NB4 (cell line): ENCODE measurements at regions not wholly inside any gene's neighbourhood (a gene's known extent, or its start where the extent isn't known, plus 50 kb on each side); places are given as distances from the start of the nearest gene placed in this dataset.
A peak's percentile ranks its signal among the peaks of the same experiment; 100 is the strongest.
"Not testable (repeated sequence)": the region's sequence is repeated elsewhere in the genome, so short reads cannot be mapped to it uniquely, and the experiment has no call there.

Experiments
- DNase-seq: peaks from one replicate; pipeline ENCODE4 v3.0.0; 2010; ENCODE audit warnings: low read depth
- H3K4me3 ChIP-seq: one replicate; pipeline ENCODE4 v1.5.1; 2011; ENCODE audit warnings: mild to moderate bottlenecking, low read depth, low read length, moderate library complexity
- CTCF ChIP-seq: IDR thresholded peaks from one replicate; pipeline ENCODE4 v1.5.1; 2012; ENCODE audit warnings: low read depth, low read length
- MYC ChIP-seq: IDR thresholded peaks from 2 replicates; pipeline ENCODE4 v1.6.1; 2011; ENCODE audit warnings: low read depth, low read length
- POLR2A ChIP-seq: IDR thresholded peaks from 2 replicates; pipeline ENCODE4 v1.6.1; 2011; ENCODE audit warnings: mild to moderate bottlenecking; ENCODE audit not compliant: insufficient read length; ENCODE audit errors: extremely low read depth
- TF ChIP-seq, protein P1 (sequence below): IDR thresholded peaks from 2 replicates; pipeline ENCODE4 v1.6.1; 2011; ENCODE audit warnings: low read depth, low read length

DNA sequence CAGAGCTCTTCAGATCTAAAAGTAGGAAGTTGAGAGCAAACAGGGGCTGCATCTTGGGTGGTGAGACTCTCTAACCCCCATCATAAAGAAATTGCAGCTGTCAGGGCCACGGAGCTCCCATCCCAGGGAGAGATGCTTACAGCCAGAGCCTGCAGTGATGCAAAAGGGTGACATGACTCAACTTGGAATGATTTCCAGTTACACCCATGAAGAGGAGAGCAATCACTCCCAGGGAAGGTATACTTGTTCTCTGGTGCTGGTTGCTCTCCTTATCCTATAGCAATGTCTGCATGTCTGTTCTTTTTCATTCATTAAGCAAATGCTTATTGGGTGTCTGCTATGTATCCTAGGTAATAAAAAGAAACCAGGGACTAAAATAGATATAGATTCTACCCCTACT lies 228.0 kb downstream of the RAB11FIP2 start:
- H3K4me3 ChIP-seq = no peak overlapping the region
- no peak for DNase-seq
- no peak for TF ChIP-seq CTCF
- no peak for TF ChIP-seq POLR2A
- no peak for TF ChIP-seq MYC
- TF ChIP-seq, protein P1, sequence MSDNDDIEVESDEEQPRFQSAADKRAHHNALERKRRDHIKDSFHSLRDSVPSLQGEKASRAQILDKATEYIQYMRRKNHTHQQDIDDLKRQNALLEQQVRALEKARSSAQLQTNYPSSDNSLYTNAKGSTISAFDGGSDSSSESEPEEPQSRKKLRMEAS = no peak

DNA sequence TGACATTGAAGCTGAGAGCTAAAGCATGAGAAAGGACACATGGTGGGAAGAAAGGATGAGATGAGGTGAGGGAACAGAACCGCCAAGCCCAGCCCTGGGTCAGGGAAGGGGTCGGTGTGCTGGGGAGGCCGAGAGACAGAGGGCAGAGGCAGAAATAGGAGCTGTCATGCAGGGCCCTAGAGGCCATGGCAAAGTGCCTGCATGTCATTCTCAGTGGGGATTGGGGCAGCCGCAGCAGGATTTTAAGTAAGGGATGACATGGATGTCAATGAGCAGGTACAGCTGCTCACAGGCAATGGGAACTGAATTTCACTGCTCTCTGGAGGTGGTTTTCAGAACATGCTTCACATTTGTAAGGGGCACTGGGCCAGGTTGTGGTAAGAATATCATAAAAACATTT lies 227.4 kb downstream of the RAB11FIP2 start:
- H3K4me3 ChIP-seq = no peak overlapping the region
- no peak for DNase-seq
- TF ChIP-seq, protein P1 = no peak
- TF ChIP-seq CTCF (no peak), MYC (no peak), POLR2A (no peak)

DNA sequence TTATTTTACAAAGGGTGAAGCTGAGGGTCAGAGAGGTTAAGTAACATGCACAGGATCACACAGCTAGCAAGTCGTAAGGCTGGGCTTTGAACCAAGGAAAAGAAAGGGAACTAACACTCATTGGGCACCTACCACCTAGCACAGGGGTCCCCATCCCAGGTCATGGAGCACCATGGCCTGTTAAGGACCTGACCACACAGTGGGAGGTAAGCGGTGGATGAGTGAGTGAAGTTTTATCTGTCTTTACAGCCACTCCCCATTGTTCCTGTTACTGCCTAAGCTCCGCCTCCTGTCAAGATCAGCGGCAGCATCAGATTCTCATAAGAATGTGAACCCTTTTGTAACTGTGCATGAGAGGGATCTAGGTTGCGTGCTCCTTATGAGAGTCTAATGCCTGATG lies 222.8 kb downstream of the RAB11FIP2 start:
- no peak for TF ChIP-seq MYC
- no peak for TF ChIP-seq POLR2A
- no peak for TF ChIP-seq CTCF
- TF ChIP-seq, protein P1 = no peak
- H3K4me3 ChIP-seq = no peak overlapping the region
- no peak for DNase-seq

GRCh38 chr10:117830205-117830604 lies 216.5 kb downstream of the RAB11FIP2 start:
- TF ChIP-seq, protein P1 = no peak
- TF ChIP-seq POLR2A (no peak), CTCF (no peak), MYC (no peak)
- DNase-seq = no peak
- no peak overlapping the region for H3K4me3 ChIP-seq

GRCh38 chr10:117830787-117831212 lies 215.9 kb downstream of the RAB11FIP2 start:
- TF ChIP-seq, protein P1 = no peak
- TF ChIP-seq CTCF (no peak), MYC (no peak), POLR2A (no peak)
- DNase-seq = no peak
- H3K4me3 ChIP-seq = no peak overlapping the region

DNA sequence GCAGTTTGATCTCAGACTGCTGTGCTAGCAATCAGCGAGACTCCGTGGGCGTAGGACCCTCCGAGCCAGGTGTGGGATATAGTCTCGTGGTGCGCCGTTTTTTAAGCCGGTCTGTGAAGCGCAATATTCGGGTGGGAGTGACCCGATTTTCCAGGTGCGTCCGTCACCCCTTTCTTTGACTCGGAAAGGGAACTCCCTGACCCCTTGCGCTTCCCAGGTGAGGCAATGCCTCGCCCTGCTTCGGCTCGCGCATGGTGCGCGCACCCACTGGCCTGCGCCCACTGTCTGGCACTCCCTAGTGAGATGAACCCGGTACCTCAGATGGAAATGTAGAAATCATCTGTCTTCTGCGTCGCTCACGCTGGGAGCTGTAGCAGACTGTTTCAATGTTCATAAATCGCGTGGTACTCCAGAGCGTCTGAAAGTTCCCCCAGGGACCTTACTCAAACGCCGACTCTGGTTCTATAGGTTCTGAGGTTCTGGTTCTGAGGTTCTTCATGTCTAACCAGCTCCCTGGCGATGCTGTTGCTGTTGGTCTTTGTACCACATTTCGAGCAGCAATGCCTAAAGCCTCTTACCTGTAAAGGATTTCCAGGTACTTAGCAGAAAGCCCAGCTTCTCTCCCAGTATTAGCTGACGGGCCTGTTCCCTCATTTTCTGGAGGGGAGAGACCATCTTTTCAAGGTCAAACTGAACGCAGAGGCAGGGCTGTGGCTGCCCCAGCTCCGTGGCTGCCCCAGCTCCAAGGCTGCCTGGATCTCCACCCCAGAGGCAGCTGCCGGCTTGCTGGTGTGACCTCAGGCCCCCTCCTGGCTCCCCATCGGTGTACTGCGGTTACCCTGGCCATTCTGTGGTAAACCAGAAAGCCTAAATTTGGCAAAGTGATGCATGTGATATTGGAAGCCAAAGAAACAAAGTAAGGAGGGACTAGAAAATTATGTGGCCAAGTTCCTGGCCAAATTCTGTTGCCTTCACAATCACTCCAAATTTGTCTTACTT lies 207.9 kb downstream of the RAB11FIP2 start:
- peak; percentile 8 for DNase-seq
- not testable (repeated sequence) for H3K4me3 ChIP-seq

DNA sequence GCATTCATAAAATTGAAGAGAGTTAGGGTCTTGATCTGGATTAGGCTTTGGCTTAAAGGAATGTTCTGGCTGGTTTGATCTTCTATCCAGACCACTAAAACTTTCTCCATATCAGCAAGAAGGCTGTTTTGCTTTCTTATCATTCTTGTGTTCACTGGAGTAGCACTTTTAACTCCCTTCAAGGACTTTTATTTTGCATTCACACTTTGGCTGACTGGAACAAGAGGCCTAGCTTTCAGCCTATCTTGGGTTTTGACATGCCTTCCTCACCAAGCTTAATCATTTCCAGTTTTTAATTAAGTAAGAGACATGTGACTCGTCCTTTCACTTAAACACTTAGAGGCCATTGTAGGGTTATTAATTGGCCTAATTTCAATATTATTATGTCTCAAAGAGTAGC lies 190.3 kb downstream of the RAB11FIP2 start:
- not testable (repeated sequence) for DNase-seq, H3K4me3 ChIP-seq
